Midbrain (tissue), 1 donor: ENCODE measurements at regions not wholly inside any gene's neighbourhood (a gene's known extent, or its start where the extent isn't known, plus 50 kb on each side); places are given as distances from the start of the nearest gene placed in this dataset.
"Not testable (repeated sequence)": the region's sequence is repeated elsewhere in the genome, so short reads cannot be mapped to it uniquely, and the experiment has no call there.

ENCODE experiments used
- DNase-seq: peaks from one replicate; lab custom pipeline; 2025; lab: John Stamatoyannopoulos, UW

- DNase-seq: no peak
These were observed 601.0 kb downstream of the TMA16 start for GRCh38 chr4:164095313-164096110.

- DNase-seq: no peak
These were observed 602.5 kb downstream of the TMA16 start for GRCh38 chr4:164096766-164097518.

GRCh38 chr4:164100741-164101365 lies 606.4 kb downstream of the TMA16 start:
- not testable (repeated sequence) for DNase-seq

- no peak for DNase-seq
These were observed 614.5 kb downstream of the TMA16 start for GRCh38 chr4:164108971-164109370.

GRCh38 chr4:164109503-164109902 lies 615.0 kb downstream of the TMA16 start:
- no peak for DNase-seq

GRCh38 chr4:164115236-164115635 lies 620.7 kb downstream of the TMA16 start:
- no peak for DNase-seq

GRCh38 chr4:164116286-164116685 lies 621.8 kb downstream of the TMA16 start:
- DNase-seq: peak; percentile 78

GRCh38 chr4:164134388-164134787 lies 619.5 kb upstream of the SMIM31 start:
- no peak for DNase-seq

- DNase-seq: no peak
These were observed 617.7 kb upstream of the SMIM31 start for GRCh38 chr4:164136180-164136616.

- no peak for DNase-seq
These were observed 615.4 kb upstream of the SMIM31 start for GRCh38 chr4:164138521-164138920.

GRCh38 chr4:164139291-164139690 lies 614.6 kb upstream of the SMIM31 start:
- no peak for DNase-seq

GRCh38 chr4:164141755-164142375 lies 612.1 kb upstream of the SMIM31 start:
- DNase-seq: not testable (repeated sequence)

- DNase-seq: no peak
These were observed 599.5 kb upstream of the SMIM31 start for GRCh38 chr4:164154416-164154815.

- no peak for DNase-seq
These were observed 584.3 kb upstream of the SMIM31 start for GRCh38 chr4:164169591-164169990.

GRCh38 chr4:164177153-164177552 lies 576.8 kb upstream of the SMIM31 start:
- DNase-seq: peak; percentile 52

GRCh38 chr4:164177753-164178152 lies 576.2 kb upstream of the SMIM31 start:
- no peak for DNase-seq

GRCh38 chr4:164188236-164188635 lies 565.7 kb upstream of the SMIM31 start:
- no peak for DNase-seq

GRCh38 chr4:164192844-164193243 lies 561.1 kb upstream of the SMIM31 start:
- no peak for DNase-seq

- DNase-seq: no peak
These were observed 560.3 kb upstream of the SMIM31 start for GRCh38 chr4:164193676-164194075.

GRCh38 chr4:164197556-164197955 lies 556.4 kb upstream of the SMIM31 start:
- no peak for DNase-seq

- DNase-seq: no peak
These were observed 550.5 kb upstream of the SMIM31 start for GRCh38 chr4:164203476-164203875.

- DNase-seq: no peak
These were observed 549.5 kb upstream of the SMIM31 start for GRCh38 chr4:164204434-164204833.
